EH (cell line): ENCODE measurements at regions not wholly inside any gene's neighbourhood (a gene's known extent, or its start where the extent isn't known, plus 50 kb on each side); places are given as distances from the start of the nearest gene placed in this dataset.

Experiments
- DNase-seq: peaks from one replicate; pipeline ENCODE4 v3.0.0-alpha.2; 2015; ENCODE audit warnings: low read depth

DNA sequence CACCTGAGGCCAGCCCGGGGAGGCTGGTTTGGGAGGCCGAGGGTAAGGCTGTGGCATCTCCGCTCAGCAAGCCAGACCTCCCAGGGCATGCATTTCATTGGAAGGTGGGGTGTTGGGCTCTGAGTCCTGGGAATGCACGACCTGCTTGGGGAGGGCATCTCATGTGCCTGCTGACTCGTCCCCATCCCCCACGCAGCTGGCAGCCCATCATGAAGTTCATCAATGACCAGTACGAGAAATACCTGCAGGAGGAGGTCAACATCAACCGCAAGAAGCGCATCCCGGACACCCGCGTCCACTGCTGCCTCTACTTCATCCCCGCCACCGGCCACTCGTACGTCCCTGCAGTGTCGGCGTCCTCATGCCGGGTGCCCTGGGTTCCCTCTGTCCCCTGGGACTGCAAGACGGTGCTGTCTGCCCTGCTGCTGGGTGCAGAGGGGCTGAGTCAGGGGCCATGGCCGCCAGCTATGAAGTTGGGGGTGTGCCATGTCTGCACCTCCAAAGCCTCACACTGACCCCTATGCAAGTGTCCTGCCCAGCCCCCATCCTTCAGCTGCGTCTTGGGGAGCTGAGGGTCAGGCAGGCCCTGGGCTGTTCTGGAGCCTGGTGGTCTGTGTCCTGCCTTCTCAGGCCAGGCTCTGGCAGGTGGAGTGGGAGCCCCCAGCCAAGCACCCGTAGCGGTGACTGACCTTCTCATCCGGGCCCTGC lies 347.9 kb downstream of the SEC14L1 start:
- no peak for DNase-seq

- DNase-seq: no peak
Measured at GRCh38 chr17:77489239-77489892, 348.6 kb downstream of the SEC14L1 start.

GRCh38 chr17:77489893-77490255 lies 349.1 kb downstream of the SEC14L1 start:
- DNase-seq: no peak

DNA sequence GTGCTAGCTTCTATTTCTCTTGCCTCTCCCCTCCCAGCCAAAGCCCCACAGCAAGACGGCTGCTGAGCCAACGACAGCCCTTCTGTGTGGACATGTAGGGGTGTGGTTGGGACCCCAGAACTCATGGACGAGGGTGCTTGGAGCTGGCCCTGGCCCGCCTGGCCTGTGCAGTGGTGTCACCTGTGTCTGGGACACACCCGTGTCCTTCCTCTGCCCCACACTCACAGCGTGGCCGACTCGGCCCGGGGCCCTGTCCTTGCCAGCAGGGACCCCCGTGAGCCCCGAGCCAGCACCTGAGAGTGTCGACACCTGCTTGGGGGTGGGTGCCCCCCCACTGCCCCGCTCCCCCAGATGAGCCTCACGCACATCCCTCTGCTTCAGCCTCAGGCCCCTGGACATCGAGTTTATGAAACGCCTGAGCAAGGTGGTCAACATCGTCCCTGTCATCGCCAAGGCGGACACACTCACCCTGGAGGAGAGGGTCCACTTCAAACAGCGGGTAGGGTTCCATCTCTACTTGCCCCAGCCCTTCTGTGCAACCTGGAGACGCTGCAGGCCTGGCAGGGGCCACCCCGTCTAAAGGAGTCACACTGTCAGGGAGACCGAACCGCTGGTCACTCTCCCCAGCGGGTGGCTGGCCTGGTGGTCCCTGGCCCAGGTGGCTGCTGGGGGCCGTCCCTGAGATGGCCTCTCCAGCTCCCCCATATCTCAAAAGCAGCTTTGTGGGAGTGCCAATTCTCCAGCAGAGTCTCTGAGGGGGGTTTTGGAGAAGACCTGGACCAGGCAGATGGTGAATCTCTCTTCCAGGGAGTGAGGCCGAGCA lies 349.8 kb downstream of the SEC14L1 start:
- no peak for DNase-seq

GRCh38 chr17:77491921-77492445 lies 351.2 kb downstream of the SEC14L1 start:
- DNase-seq: no peak

- DNase-seq: no peak
Measured at GRCh38 chr17:77492446-77493237, 351.9 kb downstream of the SEC14L1 start.

DNA sequence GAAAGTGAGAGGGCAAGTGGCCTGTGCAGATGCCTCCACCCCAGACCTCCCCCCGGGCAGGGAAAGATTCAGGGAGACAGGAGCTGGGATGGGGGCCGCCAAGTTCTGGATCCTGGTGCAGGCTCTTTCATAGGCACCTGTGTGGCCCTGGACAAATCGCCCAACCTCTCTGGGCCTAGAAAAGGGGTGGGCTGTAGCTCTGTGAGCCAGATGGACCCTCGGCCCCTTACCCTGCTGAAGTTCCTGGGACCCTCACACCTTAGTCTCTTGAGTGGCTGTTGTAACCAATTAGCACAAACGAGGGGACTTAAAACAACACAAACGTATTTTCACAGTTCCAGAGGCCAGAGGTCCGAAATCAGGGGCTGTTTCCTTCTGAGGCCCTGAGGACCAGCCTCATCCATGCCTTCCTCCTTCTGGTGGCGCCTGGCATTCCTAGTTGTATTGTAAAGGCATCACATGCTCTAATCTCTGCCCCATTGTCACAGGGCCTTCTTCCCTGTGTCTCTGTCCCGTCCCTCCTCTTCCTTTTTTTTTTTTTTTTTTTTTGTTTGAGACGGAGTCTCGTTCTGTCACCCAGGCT lies 352.6 kb downstream of the SEC14L1 start:
- DNase-seq: no peak

- DNase-seq: no peak
Measured at GRCh38 chr17:77493901-77494663, 353.3 kb downstream of the SEC14L1 start.

DNA sequence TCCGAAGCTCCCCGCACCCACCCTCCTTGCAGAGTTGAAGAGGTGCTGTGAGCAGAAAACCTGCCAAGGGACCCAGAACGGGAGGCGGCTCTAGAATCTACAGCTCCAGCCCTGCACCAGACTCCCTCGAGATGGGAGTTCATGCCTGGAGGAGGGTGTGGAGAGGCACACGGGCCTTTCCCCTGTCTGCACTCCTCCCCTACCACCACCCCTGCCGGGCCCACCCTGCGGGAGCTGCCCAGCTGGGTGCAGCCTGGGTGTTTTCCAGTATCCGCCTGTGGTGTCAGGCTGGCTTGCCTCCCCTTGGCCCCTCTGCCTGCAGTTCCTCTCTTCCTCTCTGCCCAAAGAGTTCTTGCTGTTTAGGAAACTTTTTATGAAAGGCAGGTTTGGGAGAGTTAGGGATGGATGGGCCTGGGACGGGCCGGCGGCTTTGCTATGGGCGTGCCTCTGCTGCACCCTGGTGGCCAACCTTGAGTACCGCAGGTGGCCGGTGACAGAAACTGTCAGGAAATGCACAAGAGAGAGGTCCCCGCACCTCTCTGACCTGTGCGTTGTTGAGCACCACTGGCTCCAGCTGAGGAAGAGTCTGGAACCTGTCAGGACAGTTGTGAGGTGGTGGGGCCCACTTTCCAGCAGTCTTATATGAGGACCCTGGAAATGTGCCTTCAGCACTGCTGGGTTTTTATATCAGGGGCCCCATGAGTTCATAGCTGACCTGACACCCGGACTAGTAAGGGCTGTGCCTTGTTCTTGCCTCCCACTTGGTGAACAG lies 354.1 kb downstream of the SEC14L1 start:
- DNase-seq: peak; percentile 78

GRCh38 chr17:77495575-77495974 lies 354.8 kb downstream of the SEC14L1 start:
- DNase-seq: no peak

GRCh38 chr17:77496401-77496801 lies 355.6 kb downstream of the SEC14L1 start:
- DNase-seq: no peak

DNA sequence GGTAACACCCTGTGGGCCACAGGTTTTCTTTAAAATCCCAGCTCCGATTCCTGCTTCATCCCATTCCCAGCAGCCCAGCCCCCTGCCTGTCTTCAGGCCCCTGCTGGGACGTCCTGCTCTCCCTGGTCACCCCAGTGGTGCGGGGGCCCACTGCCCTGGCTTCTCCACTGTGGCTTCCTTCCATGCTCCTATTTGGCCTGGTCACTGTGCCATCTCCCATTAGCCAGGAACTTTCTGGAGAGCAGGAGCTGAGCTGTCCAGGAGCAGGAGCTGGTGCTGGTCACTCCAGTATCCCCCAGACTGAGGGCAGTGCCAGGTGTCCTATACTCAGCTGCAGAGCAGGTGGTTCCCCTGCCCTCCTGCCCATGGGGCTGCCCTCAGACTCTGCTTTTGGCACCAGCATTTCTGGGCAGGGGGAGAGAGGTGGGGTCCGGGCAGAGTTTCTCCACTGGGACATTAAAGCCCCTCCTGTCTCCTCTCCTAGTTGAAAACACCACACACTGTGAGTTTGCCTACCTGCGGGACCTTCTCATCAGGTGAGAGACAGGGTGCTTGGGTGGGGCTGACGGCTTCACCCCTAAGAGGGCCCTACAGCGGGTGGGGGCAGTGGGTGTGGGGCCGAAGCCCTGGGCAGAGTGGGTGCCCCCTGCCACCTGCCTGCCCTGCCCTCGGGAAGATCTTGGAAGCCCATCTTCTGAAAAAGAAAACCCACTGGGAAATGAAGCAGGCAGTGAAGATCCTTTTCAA lies 356.2 kb downstream of the SEC14L1 start:
- DNase-seq: no peak

GRCh38 chr17:77497578-77497934 lies 356.8 kb downstream of the SEC14L1 start:
- no peak for DNase-seq

DNA sequence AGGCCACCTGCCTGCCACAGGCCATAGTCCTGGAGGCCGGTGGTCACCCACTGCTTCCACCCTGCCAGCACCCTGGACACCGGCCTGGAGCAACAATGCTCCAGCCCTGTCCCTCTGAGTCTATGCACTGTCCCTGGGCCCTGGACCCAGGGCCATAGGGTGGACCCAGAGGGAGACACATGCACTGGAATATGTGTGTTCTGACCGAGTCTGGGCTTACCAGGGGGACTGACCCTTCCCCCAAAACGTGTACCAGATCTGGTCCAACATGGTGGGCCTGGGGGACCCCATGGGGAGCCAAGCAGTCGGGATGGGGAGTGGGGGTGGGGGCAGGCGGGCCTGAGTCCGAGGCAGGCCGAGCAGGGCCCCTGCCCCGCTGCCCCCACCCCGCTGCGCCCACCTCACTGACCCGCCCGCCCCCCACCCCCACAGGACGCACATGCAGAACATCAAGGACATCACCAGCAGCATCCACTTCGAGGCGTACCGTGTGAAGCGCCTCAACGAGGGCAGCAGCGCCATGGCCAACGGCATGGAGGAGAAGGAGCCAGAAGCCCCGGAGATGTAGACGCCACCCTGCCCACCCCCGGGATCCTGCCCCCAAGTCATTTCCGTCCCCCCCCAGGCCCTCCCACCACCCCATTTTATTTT lies 357.4 kb downstream of the SEC14L1 start:
- DNase-seq: no peak

GRCh38 chr17:77498791-77499698 lies 358.3 kb downstream of the SEC14L1 start:
- DNase-seq: no peak

DNA sequence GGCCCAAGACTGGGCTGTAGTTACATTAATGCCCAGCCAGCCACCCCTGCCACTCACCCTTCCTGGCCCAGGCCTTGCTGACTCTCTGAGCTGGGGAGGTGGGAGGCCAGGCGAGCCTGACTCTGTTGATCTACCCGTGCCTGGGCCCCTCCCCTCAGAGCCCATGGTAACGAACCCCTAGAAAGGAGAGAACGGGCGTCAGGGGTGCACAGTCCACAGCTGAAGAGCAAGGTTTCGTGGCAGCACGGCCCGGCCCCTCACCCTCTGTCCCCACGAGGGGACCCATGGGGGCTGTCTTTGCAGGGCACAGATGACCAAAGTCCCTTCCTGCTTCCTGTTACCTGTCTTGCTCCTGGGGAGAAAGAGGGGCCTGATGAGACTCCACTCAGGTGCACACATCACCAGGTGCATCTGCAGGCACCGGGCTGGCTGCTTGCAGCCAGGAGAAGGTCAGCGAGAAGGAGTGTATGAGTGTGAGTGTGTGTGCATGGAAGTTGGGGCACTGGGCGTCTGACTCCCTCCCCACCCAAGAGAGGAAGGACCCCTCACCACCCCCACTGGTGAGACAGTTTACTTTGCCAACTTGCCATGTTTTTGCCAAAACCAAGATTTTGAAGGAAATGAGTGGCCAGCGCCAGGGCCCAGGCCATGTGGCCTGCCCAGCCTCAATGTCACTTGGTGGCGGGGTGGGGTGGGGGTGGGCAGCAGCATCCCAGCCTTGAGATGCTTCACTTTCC lies 359.1 kb downstream of the SEC14L1 start:
- DNase-seq: no peak

DNA sequence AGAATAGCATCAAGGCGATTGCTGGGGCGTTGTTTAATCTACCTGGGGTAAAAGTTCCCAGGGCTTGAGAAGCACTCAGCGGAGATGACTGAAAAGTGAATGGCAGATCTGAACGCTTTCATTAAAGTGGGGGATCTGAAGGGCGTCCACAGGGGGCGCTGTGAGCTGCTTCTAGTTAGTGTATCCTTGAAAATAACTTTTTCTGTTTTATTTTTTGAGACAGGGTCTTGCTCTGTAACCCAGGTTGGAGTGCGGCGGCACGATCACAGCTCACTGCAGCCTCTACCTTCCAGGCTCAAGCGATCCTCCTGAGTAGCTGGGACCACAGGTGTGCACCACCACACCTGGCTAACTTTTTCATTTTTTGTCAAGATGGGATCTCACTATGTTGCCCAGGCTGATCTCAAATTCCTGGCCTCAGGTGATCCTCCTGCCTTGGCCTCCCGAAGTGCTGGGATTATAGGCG lies 360.4 kb downstream of the SEC14L1 start:
- DNase-seq: peak; percentile 27
